Left lobe of liver (tissue), 2 donors: ENCODE measurements at regions not wholly inside any gene's neighbourhood (a gene's known extent, or its start where the extent isn't known, plus 50 kb on each side); places are given as distances from the start of the nearest gene placed in this dataset.
A peak's percentile ranks its signal among the peaks of the same experiment; 100 is the strongest.

Source experiments
- ATAC-seq: fragments of 200-7000 bp; cut with Tn5 transposase; one replicate; pipeline ENCODE4 v1.9.1; 2020; ENCODE audit warnings: mild to moderate bottlenecking, moderate library complexity
- DNase-seq: peaks from one replicate; pipeline ENCODE4 v3.0.0-alpha.2; 2020; ENCODE audit warnings: low spot score
- donor health status: DM: no; HTN: no; CAD: no; lungs with moderate emphysema.
- donor health status: DM: no; HTN: yes; CAD: no.

- DNase-seq (no peak), ATAC-seq (peak; percentile 75)
These were observed 91.8 kb upstream of the TNC start for GRCh38 chr9:115209601-115210306.

GRCh38 chr9:115210699-115211098, 92.7 kb upstream of the TNC start:
- DNase-seq (no peak), ATAC-seq (no peak)

- DNase-seq (no peak), ATAC-seq (no peak)
These were observed 93.6 kb upstream of the TNC start for GRCh38 chr9:115211413-115212124.

GRCh38 chr9:115212125-115212605, 94.2 kb upstream of the TNC start:
- DNase-seq = no peak
- no peak for ATAC-seq

GRCh38 chr9:115212832-115213231, 94.9 kb upstream of the TNC start:
- ATAC-seq = no peak
- DNase-seq = no peak

- DNase-seq = no peak
- ATAC-seq = no peak
These were observed 95.9 kb upstream of the TNC start for GRCh38 chr9:115213818-115214334.

GRCh38 chr9:115216873-115217272, 98.9 kb upstream of the TNC start:
- DNase-seq (no peak), ATAC-seq (no peak)

- DNase-seq (no peak), ATAC-seq (no peak)
These were observed 102.5 kb upstream of the TNC start for GRCh38 chr9:115220319-115221005.

- no peak for ATAC-seq
- DNase-seq = no peak
These were observed 105.5 kb upstream of the TNC start for GRCh38 chr9:115223471-115223870.

- ATAC-seq (no peak), DNase-seq (no peak)
These were observed 107.6 kb upstream of the TNC start for GRCh38 chr9:115225459-115226116.

GRCh38 chr9:115226152-115226551, 108.2 kb upstream of the TNC start:
- ATAC-seq (no peak), DNase-seq (no peak)

- ATAC-seq (no peak), DNase-seq (no peak)
These were observed 111.5 kb upstream of the TNC start for GRCh38 chr9:115229496-115229895.

GRCh38 chr9:115230924-115231515, 113.1 kb upstream of the TNC start:
- DNase-seq = no peak
- ATAC-seq = no peak

GRCh38 chr9:115232181-115232774, 114.3 kb upstream of the TNC start:
- ATAC-seq (no peak), DNase-seq (no peak)

GRCh38 chr9:115234094-115234493, 116.1 kb upstream of the TNC start:
- ATAC-seq (no peak), DNase-seq (no peak)

GRCh38 chr9:115235221-115235620, 117.3 kb upstream of the TNC start:
- no peak for DNase-seq
- no peak for ATAC-seq

GRCh38 chr9:115237385-115237998, 119.5 kb upstream of the TNC start:
- ATAC-seq (no peak), DNase-seq (no peak)

GRCh38 chr9:115240676-115241075, 122.7 kb upstream of the TNC start:
- DNase-seq (no peak), ATAC-seq (no peak)

GRCh38 chr9:115241641-115242040, 123.7 kb upstream of the TNC start:
- ATAC-seq (no peak), DNase-seq (no peak)

- DNase-seq = no peak
- ATAC-seq = no peak
These were observed 131.5 kb upstream of the TNC start for GRCh38 chr9:115249488-115249887.
